H1 (cell line): ENCODE measurements at regions not wholly inside any gene's neighbourhood (a gene's known extent, or its start where the extent isn't known, plus 50 kb on each side); places are given as distances from the start of the nearest gene placed in this dataset.

Source experiments
- CTCF ChIA-PET: fragments of 300-600 bp; sonication (Branson Sonifier 250); formaldehyde crosslinking; loops from one replicate; lab custom pipeline; 2021; ENCODE audit not compliant: partially characterized antibody; lab: Charles Lee
- POLR2A ChIA-PET: fragments of 300-600 bp; sonication (Branson Sonifier 250); formaldehyde crosslinking; loops from one replicate; lab custom pipeline; 2021; ENCODE audit warnings: inconsistent platforms; ENCODE audit not compliant: partially characterized antibody; lab: Charles Lee
- DNase-seq, 2 experiments: peaks; one replicate each; pipeline versions ENCODE4 v3.0.0 to v3.0.0-alpha.2; 2010 to 2022; ENCODE audit warnings: low spot score in 2 of 2, low read depth in 1 of 2, mixed read lengths in 1 of 2
- FAIRE-seq: peaks from 2 replicates; lab custom pipeline; 2011; peaks lifted over from hg19 to GRCh38; lab: Jason Lieb, UNC
- H2AFZ ChIP-seq: 2 replicates; pipeline ENCODE4 v1.8.1; 2012; ENCODE audit warnings: low read length, inconsistent platforms
- H2AK5ac ChIP-seq: 2 replicates; pipeline ENCODE4 v1.6.1; 2013; ENCODE audit warnings: low read depth, low read length
- H2BK120ac ChIP-seq: replicated peaks from 2 replicates; pipeline ENCODE3; 2013; ENCODE audit warnings: low read depth, low read length, inconsistent platforms
- H2BK12ac ChIP-seq: 2 replicates; pipeline ENCODE4 v1.6.1; 2013; ENCODE audit warnings: low read depth, low read length
- H2BK15ac ChIP-seq: 2 replicates; pipeline ENCODE4 v1.6.1; 2013; ENCODE audit warnings: low read length
- H2BK20ac ChIP-seq: 2 replicates; pipeline ENCODE4 v1.6.1; 2013; ENCODE audit warnings: low read length
- H2BK5ac ChIP-seq: 2 replicates; pipeline ENCODE4 v1.6.1; 2013; ENCODE audit warnings: low read depth, low read length
- H3K14ac ChIP-seq: 2 replicates; pipeline ENCODE4 v1.6.1; 2013; ENCODE audit warnings: inconsistent platforms; ENCODE audit not compliant: insufficient read length
- H3K18ac ChIP-seq: 2 replicates; pipeline ENCODE4 v1.6.1; 2013; ENCODE audit warnings: low read length; ENCODE audit errors: extremely low read depth
- H3K23ac ChIP-seq: 2 replicates; pipeline ENCODE4 v1.6.1; 2013; ENCODE audit warnings: inconsistent platforms; ENCODE audit not compliant: insufficient read length
- H3K23me2 ChIP-seq: 2 replicates; pipeline ENCODE4 v1.6.1; 2013; ENCODE audit warnings: low read depth, low read length
- H3K27ac ChIP-seq: 2 replicates; pipeline ENCODE4 v1.6.1; 2011; ENCODE audit warnings: low read depth, low read length, inconsistent platforms
- H3K27me3 ChIP-seq, 4 experiments: replicated peaks in 1 of 4; 1 replicate in 1 of 4; 2 replicates in 3 of 4; pipeline versions ENCODE4 v1.6.1 to v1.8.1; 2011 to 2013; ENCODE audit warnings: low read length in 3 of 4, mild to moderate bottlenecking in 3 of 4, inconsistent platforms in 2 of 4, mixed read lengths in 2 of 4, moderate library complexity in 1 of 4; ENCODE audit not compliant: control insufficient read depth in 3 of 4, insufficient read depth in 3 of 4; ENCODE audit errors: extremely low read depth in 1 of 4
- H3K36me3 ChIP-seq, 4 experiments: 2 replicates each; pipeline versions ENCODE4 v1.6.1 to v1.8.1; 2011 to 2013; ENCODE audit warnings: mild to moderate bottlenecking in 4 of 4, low read length in 3 of 4, moderate library complexity in 2 of 4, control low read depth in 1 of 4, inconsistent platforms in 1 of 4; ENCODE audit not compliant: insufficient read depth in 4 of 4, control insufficient read depth in 2 of 4
- H3K4ac ChIP-seq: replicated peaks from 2 replicates; pipeline ENCODE3; 2013; ENCODE audit warnings: low read length, low read depth, mixed read lengths, inconsistent platforms; ENCODE audit not compliant: insufficient read length
- H3K4me1 ChIP-seq, 4 experiments: replicated peaks in 1 of 4; 1 replicate in 1 of 4; 2 replicates in 3 of 4; pipeline versions ENCODE4 v1.6.1 to v1.8.1; 2011 to 2013; ENCODE audit warnings: low read length in 3 of 4, inconsistent platforms in 2 of 4, mixed read lengths in 1 of 4; ENCODE audit not compliant: insufficient read depth in 4 of 4, control insufficient read depth in 3 of 4
- H3K4me2 ChIP-seq, 2 experiments: 2 replicates each; pipeline versions ENCODE4 v1.6.1 to v1.8.1; 2011 to 2013; ENCODE audit warnings: low read depth in 2 of 2, low read length in 2 of 2, control low read depth in 1 of 2, inconsistent platforms in 1 of 2, mild to moderate bottlenecking in 1 of 2; ENCODE audit not compliant: insufficient read depth in 1 of 2
- H3K4me3 ChIP-seq, 4 experiments: fragments of 200-600, 300-600 bp in 1 of 4; sonication (generic), shearing (Covaris generic), sonication (Bioruptor Twin) in 1 of 4; 2 replicates each; pipeline versions ENCODE4 v1.5.1 to v1.8.1; 2011 to 2016; ENCODE audit warnings: low read length in 4 of 4, low read depth in 3 of 4, control low read depth in 2 of 4, inconsistent platforms in 2 of 4, mild to moderate bottlenecking in 2 of 4, mixed read lengths in 1 of 4, moderate library complexity in 1 of 4; ENCODE audit not compliant: insufficient read depth in 2 of 4; ENCODE audit errors: extremely low read depth in 1 of 4
- H3K56ac ChIP-seq: replicated peaks from 2 replicates; pipeline ENCODE3; 2013; ENCODE audit warnings: low read depth, mild to moderate bottlenecking, mixed read lengths, low read length, inconsistent platforms; ENCODE audit not compliant: insufficient read length
- H3K79me1 ChIP-seq: 2 replicates; pipeline ENCODE4 v1.6.1; 2013; ENCODE audit warnings: low read depth, low read length, control low read depth
- H3K79me2 ChIP-seq, 2 experiments: 2 replicates each; pipeline versions ENCODE4 v1.6.1 to v1.8.1; 2012 to 2013; ENCODE audit warnings: low read length in 2 of 2, mild to moderate bottlenecking in 2 of 2, inconsistent platforms in 1 of 2; ENCODE audit not compliant: insufficient read depth in 2 of 2, control insufficient read depth in 1 of 2
- H3K9ac ChIP-seq, 4 experiments: replicated peaks in 1 of 4; 1 replicate in 1 of 4; 2 replicates in 3 of 4; pipeline versions ENCODE4 v1.6.1 to v1.8.1; 2011 to 2013; ENCODE audit warnings: low read depth in 3 of 4, low read length in 3 of 4, control low read depth in 2 of 4, mild to moderate bottlenecking in 2 of 4, moderate library complexity in 2 of 4, inconsistent platforms in 1 of 4; ENCODE audit errors: extremely low read depth in 1 of 4
- H3K9me3 ChIP-seq, 2 experiments: 2 replicates each; pipeline versions ENCODE4 v1.6.1 to v1.8.1; 2012 to 2013; ENCODE audit warnings: mild to moderate bottlenecking in 2 of 2, moderate library complexity in 2 of 2, control low read depth in 1 of 2, inconsistent platforms in 1 of 2, low read depth in 1 of 2, low read length in 1 of 2, mixed read lengths in 1 of 2; ENCODE audit not compliant: insufficient read depth in 2 of 2
- H4K20me1 ChIP-seq, 2 experiments: replicated peaks in 1 of 2; 2 replicates each; pipeline versions ENCODE3 to v1.8.1; 2011 to 2013; ENCODE audit warnings: inconsistent platforms in 2 of 2, low read length in 2 of 2, mild to moderate bottlenecking in 1 of 2; ENCODE audit not compliant: insufficient read depth in 2 of 2, control insufficient read depth in 1 of 2
- H4K5ac ChIP-seq: 2 replicates; pipeline ENCODE4 v1.6.1; 2013; ENCODE audit warnings: low read length, low read depth, mixed read lengths, inconsistent platforms; ENCODE audit not compliant: insufficient read length
- H4K8ac ChIP-seq: 2 replicates; pipeline ENCODE4 v1.8.0; 2013; ENCODE audit warnings: mild to moderate bottlenecking, moderate library complexity, low read length, inconsistent platforms; ENCODE audit not compliant: insufficient read depth; ENCODE audit errors: extremely low read depth
- H4K91ac ChIP-seq: replicated peaks from 2 replicates; pipeline ENCODE3; 2013; ENCODE audit warnings: low read length, mixed read lengths, inconsistent platforms; ENCODE audit not compliant: insufficient read length
- YY1 ChIP-seq: IDR thresholded peaks from 2 replicates; pipeline ENCODE4 v1.6.1; 2011; ENCODE audit warnings: low read depth, mild to moderate bottlenecking, low read length
- WGBS, 2 experiments: shearing (Covaris generic) in 1 of 2; methylation state at CpG; one replicate each; pipeline versions ENCODE4 v1.1.6 to v1.1.7; 2013 to 2015; ENCODE audit warnings: low lambda C conversion rate in 2 of 2, mixed read lengths in 2 of 2, inconsistent platforms in 1 of 2, low coverage in 1 of 2, missing lambda C conversion rate in 1 of 2; ENCODE audit not compliant: insufficient replicate concordance in 2 of 2, insufficient coverage in 1 of 2, insufficient read length in 1 of 2; ENCODE audit errors: extremely low coverage in 1 of 2, missing lambda C conversion rate in 1 of 2; 5-methylcytosine and 5-hydroxymethylcytosine counted together

DNA sequence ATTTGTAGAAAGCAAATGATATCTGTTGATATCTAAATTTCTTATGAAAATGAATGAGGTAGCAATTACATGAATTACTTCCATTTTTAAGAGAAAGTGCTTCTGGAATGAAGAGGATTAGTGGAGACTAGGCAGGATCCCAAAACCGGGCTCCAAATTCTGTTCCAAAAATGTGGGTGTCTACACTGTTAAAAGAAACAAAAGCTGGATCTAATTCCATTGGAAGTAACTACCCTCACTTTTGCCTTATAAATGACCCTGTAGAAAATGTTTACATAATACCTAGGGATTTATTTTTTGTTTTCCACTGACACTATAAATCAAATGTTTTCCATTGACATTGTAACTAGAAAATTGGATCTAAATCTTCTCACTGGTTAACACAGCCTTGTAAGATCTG, 454.9 kb upstream of the JARID2 start:
- Histone ChIP-seq H2BK20ac (no peak overlapping the region), H4K8ac (no peak overlapping the region), H3K36me3 (no peaks in the 10 kb centered on the region), H4K5ac (no peak overlapping the region), H3K79me1 (no peaks in the 10 kb centered on the region), H3K23ac (no peak overlapping the region), H3K79me2 (no peaks in the 10 kb centered on the region), H4K91ac (no peak overlapping the region), H2BK15ac (no peak overlapping the region), H3K9ac (no peak overlapping the region), H3K56ac (no peak overlapping the region), H2AFZ (no peak overlapping the region), H2BK120ac (no peak overlapping the region), H3K23me2 (no peaks in the 10 kb centered on the region), H2BK12ac (no peak overlapping the region), H3K4ac (no peak overlapping the region), H3K4me3 (no peak overlapping the region), H3K27me3 (no peaks in the 10 kb centered on the region; a peak in 1 of 7 replicates), H2BK5ac (no peak overlapping the region), H3K18ac (no peak overlapping the region), H4K20me1 (no peaks in the 10 kb centered on the region), H3K4me2 (no peak overlapping the region), H2AK5ac (no peak overlapping the region), H3K27ac (no peak overlapping the region), H3K14ac (no peak overlapping the region), H3K9me3 (no peaks in the 10 kb centered on the region), H3K4me1 (peaks cover 0 to 14% (median 5%) of the 10 kb centered on the region in 4 experiments; a peak in 2 of 7 replicates)
- DNase-seq (no peak), FAIRE-seq (no peak)
- ChIA-PET POLR2A (interaction anchor here (1.1 kb wide), 1 partner anchor 51 kb away, joined by 3 read pairs; no protein-coding TSS in a partner anchor), CTCF (no interaction called here)
- TF ChIP-seq YY1, result no peak
- 95% methylated on average over 1 of the region's 1 CpG; no CpG with 5 or more reads in 1 of the 2 experiments for WGBS, 2 experiments
